ENCODE measurements at regions not wholly inside any gene's neighbourhood (a gene's known extent, or its start where the extent isn't known, plus 50 kb on each side); places are given as distances from the start of the nearest gene placed in this dataset.

GRCh38 chr9:14560194-14560593, 133.0 kb downstream of the ZDHHC21 start:
- ChIA-PET POLR2A (no interaction called here), CTCF (no interaction called here)
- TF ChIP-seq ARNT (IDR thresholded peaks at IDR 0.05) (no peak), FOXK2 (IDR thresholded peaks at IDR 0.05) (no peak), FOXM1 (IDR thresholded peaks at IDR 0.05; ENCODE audit: borderline replicate concordance) (no peak), BHLHE40 (IDR thresholded peaks at IDR 0.05; ENCODE audit: borderline replicate concordance) (no peak), PKNOX1 (IDR thresholded peaks at IDR 0.05) (no peak), SP1 (IDR thresholded peaks at IDR 0.05) (no peak), FOXA1 (IDR thresholded peaks at IDR 0.05) (no peak), NFRKB (IDR thresholded peaks at IDR 0.05) (no peak), SUZ12 (IDR thresholded peaks at IDR 0.05) (no peak), CTBP1 (IDR thresholded peaks at IDR 0.05; ENCODE audit: borderline replicate concordance) (no peak), ZNF384 (IDR thresholded peaks at IDR 0.05) (no peak), TARDBP (IDR thresholded peaks at IDR 0.05) (no peak), HDGF (IDR thresholded peaks at IDR 0.05; ENCODE audit: borderline replicate concordance) (no peak), LEF1 (IDR thresholded peaks at IDR 0.05; ENCODE audit: borderline replicate concordance) (no peak), ELF4 (IDR thresholded peaks at IDR 0.05) (no peak)
- DNase-seq (ENCODE audit: extremely low spot score): no peak

- CTCF ChIA-PET: no interaction called here
- no peak for DNase-seq (ENCODE audit: extremely low spot score)
- POLR2A ChIA-PET: no interaction called here
- no peak for TF ChIP-seq SUZ12 (IDR thresholded peaks at IDR 0.05)
- TF ChIP-seq BHLHE40 (IDR thresholded peaks at IDR 0.05; ENCODE audit: borderline replicate concordance): no peak
- TF ChIP-seq FOXA1 (IDR thresholded peaks at IDR 0.05): no peak
- TF ChIP-seq FOXM1 (IDR thresholded peaks at IDR 0.05; ENCODE audit: borderline replicate concordance): no peak
- TF ChIP-seq TARDBP (IDR thresholded peaks at IDR 0.05): no peak
- TF ChIP-seq NFRKB (IDR thresholded peaks at IDR 0.05): no peak
- TF ChIP-seq LEF1 (IDR thresholded peaks at IDR 0.05; ENCODE audit: borderline replicate concordance): no peak
- no peak for TF ChIP-seq FOXK2 (IDR thresholded peaks at IDR 0.05)
- TF ChIP-seq PKNOX1 (IDR thresholded peaks at IDR 0.05): no peak
- TF ChIP-seq ELF4 (IDR thresholded peaks at IDR 0.05): no peak
- TF ChIP-seq CTBP1 (IDR thresholded peaks at IDR 0.05; ENCODE audit: borderline replicate concordance): no peak
- TF ChIP-seq ZNF384 (IDR thresholded peaks at IDR 0.05): no peak
- no peak for TF ChIP-seq SP1 (IDR thresholded peaks at IDR 0.05)
- no peak for TF ChIP-seq L3MBTL2 (conservative IDR thresholded peaks at IDR 0.05)
Observed at GRCh38 chr9:14554886-14555285, 138.3 kb downstream of the ZDHHC21 start.

- TF ChIP-seq HDGF (IDR thresholded peaks at IDR 0.05; ENCODE audit: borderline replicate concordance) (no peak), CTBP1 (IDR thresholded peaks at IDR 0.05; ENCODE audit: borderline replicate concordance) (no peak)
- no peak for DNase-seq (ENCODE audit: extremely low spot score)
- ChIA-PET CTCF (no interaction called here), POLR2A (no interaction called here)
Observed at GRCh38 chr9:14547245-14548060, 145.8 kb downstream of the ZDHHC21 start.

- ChIA-PET POLR2A (no interaction called here), CTCF (no interaction called here)
- TF ChIP-seq SUZ12 (IDR thresholded peaks at IDR 0.05): no peak
- no peak for TF ChIP-seq LEF1 (IDR thresholded peaks at IDR 0.05; ENCODE audit: borderline replicate concordance)
- no peak for TF ChIP-seq ARNT (IDR thresholded peaks at IDR 0.05)
- TF ChIP-seq ELF4 (IDR thresholded peaks at IDR 0.05): no peak
- no peak for TF ChIP-seq BHLHE40 (IDR thresholded peaks at IDR 0.05; ENCODE audit: borderline replicate concordance)
- no peak for TF ChIP-seq CTBP1 (IDR thresholded peaks at IDR 0.05; ENCODE audit: borderline replicate concordance)
- no peak for DNase-seq (ENCODE audit: extremely low spot score)
Observed at GRCh38 chr9:14546693-14547092, 146.5 kb downstream of the ZDHHC21 start.

GRCh38 chr9:14542071-14542470, 151.2 kb downstream of the ZDHHC21 start:
- no peak for DNase-seq (ENCODE audit: extremely low spot score)
- no peak for TF ChIP-seq SUZ12 (IDR thresholded peaks at IDR 0.05)
- no peak for TF ChIP-seq FOXM1 (IDR thresholded peaks at IDR 0.05; ENCODE audit: borderline replicate concordance)
- ChIA-PET CTCF (no interaction called here), POLR2A (no interaction called here)

- ChIA-PET CTCF (no interaction called here), POLR2A (no interaction called here)
- DNase-seq (ENCODE audit: extremely low spot score): no peak
- TF ChIP-seq ELF4 (IDR thresholded peaks at IDR 0.05) (no peak), FOXA1 (IDR thresholded peaks at IDR 0.05) (no peak), ZNF384 (IDR thresholded peaks at IDR 0.05) (no peak), FOXM1 (IDR thresholded peaks at IDR 0.05; ENCODE audit: borderline replicate concordance) (no peak), FOXK2 (IDR thresholded peaks at IDR 0.05) (no peak), CTBP1 (IDR thresholded peaks at IDR 0.05; ENCODE audit: borderline replicate concordance) (no peak), BHLHE40 (IDR thresholded peaks at IDR 0.05; ENCODE audit: borderline replicate concordance) (no peak), SP1 (IDR thresholded peaks at IDR 0.05) (no peak), PKNOX1 (IDR thresholded peaks at IDR 0.05) (no peak), TARDBP (IDR thresholded peaks at IDR 0.05) (no peak)
Observed at GRCh38 chr9:14538526-14538925, 154.7 kb downstream of the ZDHHC21 start.

Data from HEK293T (cell line).